Esophagus squamous epithelium (tissue), 4 donors: ENCODE measurements at regions not wholly inside any gene's neighbourhood (a gene's known extent, or its start where the extent isn't known, plus 50 kb on each side); places are given as distances from the start of the nearest gene placed in this dataset.

Experiments used
- CTCF ChIP-seq, 6 experiments: fragments of 450-650 bp in 4 of 6; fragments of 200-600 bp in 2 of 6; sonication (generic) in 2 of 6; IDR thresholded peaks; one replicate each; pipeline ENCODE4 v1.5.1; 2016 to 2019; ENCODE audit warnings: antibody characterized with exemption in 6 of 6, mild to moderate bottlenecking in 4 of 6, moderate library complexity in 4 of 6
- POLR2A ChIP-seq, 4 donors: fragments of 450-650 bp; IDR thresholded peaks; one replicate each; pipeline ENCODE4 v1.6.1; 2017; ENCODE audit warnings: antibody characterized with exemption in 4 of 4, mild to moderate bottlenecking in 4 of 4, moderate library complexity in 3 of 4

DNA sequence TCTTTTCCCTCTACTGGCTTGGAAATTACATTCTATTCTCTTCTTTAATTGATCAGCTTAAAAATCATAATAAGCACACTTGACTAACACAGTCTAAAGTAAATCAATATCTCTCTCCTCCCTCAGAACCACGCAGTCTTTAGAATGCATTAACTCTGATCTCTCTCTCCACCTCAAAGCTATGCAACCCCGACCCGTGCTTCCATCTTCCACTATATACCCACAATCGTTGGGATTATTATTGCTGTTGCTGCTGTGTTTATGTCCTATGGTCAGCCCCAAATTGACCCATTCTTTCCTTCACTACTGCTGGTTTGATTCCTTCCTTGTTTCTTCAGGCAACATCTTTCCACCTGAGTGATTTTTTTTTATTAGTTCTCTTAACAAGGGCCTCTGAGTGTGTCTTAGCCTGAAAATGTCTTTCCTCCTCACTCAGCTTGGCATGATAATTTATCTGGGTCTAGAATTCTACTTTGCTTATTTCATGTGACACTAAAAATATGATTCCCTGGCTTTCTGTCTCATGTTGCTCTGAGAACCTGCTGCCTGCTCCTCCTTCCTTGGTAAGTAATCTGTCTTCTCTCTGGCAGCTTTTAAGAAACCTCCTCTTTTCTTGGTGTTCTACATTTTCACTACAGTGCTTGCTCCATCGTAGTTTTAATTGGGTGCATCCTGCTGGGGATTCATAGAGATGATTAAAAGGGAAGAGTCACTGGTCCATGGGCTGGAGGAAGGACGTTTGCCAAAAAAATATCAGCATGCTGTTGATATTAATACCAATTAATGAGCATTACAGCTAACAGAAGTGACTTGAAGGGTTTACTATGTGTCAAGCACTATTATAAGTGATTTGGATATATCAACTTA is 472.2 kb downstream of the MATN1 start:
- TF ChIP-seq CTCF (IDR thresholded peaks at IDR 0.05): no peak
- no peak for TF ChIP-seq POLR2A (IDR thresholded peaks at IDR 0.05)
